GF-D8 (cell line): ENCODE measurements at regions not wholly inside any gene's neighbourhood (a gene's known extent, or its start where the extent isn't known, plus 50 kb on each side); places are given as distances from the start of the nearest gene placed in this dataset.

Experiments
- DNase-seq: peaks from one replicate; lab custom pipeline; 2025; lab: John Stamatoyannopoulos, UW

DNA sequence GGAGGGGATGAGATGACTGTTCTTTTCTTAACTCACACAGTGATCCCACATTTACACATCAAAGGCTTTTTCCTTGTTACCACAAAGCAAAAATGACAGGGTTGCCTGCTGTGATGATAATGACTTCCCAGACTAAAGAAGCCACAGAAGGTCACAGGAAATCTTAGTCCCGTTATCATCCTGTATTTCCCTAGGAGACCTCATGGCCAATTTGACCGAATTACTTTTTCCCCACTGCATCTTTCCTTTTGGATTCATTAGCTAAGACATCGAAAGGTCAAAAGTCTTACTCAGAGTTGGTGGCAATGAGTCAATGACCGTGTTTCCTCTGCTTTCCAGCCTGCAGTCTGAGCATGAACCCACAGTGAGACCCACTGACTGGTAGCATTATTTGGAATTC lies 130.1 kb upstream of the INHBA start:
- DNase-seq, result no peak

DNA sequence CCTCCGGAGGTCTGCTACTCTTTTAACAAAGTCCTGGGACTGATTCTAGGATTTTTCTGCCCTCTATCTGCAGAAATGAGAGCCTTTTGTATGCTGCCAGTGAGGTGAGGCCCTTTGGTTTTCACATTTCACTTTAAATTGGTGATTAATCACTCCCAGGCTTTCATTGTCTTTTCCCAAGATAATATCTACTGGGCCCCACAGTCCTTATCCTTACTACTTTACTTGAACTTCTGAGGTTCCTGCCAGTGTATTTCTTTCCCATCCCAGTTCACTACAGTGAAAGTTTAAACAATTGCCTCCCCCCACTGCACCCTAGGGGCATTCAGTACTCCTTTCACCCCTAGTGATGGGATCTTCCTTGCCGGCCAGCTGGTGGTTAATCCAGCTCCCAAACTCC lies 127.4 kb upstream of the INHBA start:
- no peak for DNase-seq

DNA sequence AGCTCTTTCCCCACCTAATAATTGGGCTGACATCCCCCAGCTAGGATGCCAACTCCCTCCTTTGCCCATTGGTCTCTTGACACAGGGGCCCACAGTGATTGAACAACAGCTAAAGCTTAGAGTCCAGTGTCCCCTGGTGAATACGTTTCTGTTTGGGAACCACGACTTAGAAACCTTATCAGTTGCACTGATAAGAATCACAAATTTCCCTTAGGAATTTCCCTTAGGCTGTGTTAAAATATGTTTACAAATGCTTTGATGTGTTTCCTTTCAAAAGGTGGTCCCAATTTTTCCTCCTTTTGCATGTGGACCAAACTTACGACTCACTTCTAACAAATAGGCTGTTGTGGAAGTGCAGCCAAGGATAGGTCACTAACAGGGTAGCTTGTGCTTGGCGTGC lies 126.0 kb upstream of the INHBA start:
- no peak for DNase-seq

DNA sequence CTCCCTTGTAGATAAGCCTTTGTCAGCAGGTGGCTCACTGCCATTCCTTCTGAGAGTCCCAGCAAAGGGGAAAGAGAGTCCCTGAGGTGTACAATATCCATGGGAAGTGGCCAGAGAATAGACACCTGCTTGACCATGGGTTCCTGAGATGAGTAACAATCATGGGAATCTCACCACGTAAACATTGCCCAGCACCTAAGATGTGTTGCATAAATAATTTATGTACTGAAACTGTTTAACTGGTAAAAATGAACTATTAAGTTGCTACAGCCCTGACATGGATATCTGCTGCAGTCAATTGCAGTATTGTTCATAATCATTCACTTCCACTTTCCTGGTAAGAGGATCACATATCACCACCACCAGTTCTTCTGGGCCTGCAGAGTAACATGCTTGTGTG lies 123.8 kb upstream of the INHBA start:
- no peak for DNase-seq

DNA sequence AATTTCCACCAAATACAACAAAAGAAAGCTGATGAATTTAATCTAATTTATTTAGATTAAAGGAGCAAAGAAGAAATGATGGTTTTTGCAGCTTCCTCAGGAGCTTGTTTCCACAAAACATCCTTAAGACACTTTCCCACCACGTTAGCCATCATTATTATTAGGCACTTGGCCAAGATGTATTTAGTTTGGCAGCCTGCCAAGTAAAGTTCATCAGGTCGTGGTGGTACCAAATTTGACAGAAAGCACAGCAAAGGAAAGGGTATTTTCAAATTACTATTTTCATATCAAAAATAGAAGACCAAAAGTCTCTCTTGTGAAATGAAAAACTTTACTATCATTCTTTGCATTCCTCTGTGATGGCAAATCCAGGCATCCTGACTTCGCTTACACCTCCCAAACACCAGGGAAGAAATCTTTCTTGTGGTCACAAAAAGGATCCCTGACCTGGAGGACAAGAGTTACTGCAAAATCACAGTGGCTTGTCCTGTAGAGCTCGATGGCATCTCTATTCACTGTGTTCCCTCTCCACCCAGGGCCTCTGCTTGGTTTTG lies 123.1 kb upstream of the INHBA start:
- no peak for DNase-seq

DNA sequence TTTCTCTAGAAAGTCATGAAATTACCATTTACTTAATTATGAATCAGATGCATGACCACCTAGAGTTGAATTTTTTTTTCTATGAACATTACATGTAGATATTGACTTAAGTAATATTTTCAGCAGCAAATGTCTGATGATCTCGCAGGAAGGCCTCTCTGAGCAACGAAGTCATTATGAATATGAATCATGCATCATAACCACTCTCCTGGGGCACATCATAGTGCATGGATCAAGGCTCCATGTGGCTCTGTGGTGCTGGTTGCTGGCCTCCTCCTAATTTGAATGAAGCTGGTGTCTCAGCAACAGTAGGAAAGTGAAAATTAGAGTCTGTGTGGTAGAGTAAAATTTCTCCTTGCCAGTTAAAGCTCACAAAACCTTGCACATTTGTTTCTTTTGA lies 121.4 kb upstream of the INHBA start:
- DNase-seq, result no peak

DNA sequence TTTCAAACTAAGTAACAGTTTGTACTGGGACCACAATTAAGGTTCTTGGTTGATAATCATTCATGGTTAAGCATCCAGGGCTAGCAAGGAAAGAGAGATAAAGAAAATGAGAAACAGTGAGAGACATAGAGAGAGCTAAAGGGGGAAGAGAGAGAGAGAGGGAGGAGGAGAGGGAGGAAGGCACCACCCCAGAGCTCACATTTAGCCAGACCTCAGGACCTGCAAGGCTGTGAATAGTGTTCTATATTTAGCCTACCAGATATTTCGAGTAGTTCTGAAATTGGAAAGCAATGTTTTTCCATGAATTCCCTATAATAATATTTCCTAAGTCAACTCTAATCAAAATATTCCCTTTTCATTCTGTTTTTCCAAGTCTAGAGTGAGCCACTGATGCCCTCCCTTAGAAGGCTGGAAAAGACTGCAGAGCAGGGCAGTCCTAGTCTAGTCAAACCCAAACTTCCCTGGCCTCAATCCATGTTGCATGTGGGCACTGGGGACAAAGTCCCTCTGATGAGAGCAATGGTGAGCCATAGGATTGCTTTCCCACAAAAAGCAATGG lies 119.4 kb upstream of the INHBA start:
- no peak for DNase-seq

DNA sequence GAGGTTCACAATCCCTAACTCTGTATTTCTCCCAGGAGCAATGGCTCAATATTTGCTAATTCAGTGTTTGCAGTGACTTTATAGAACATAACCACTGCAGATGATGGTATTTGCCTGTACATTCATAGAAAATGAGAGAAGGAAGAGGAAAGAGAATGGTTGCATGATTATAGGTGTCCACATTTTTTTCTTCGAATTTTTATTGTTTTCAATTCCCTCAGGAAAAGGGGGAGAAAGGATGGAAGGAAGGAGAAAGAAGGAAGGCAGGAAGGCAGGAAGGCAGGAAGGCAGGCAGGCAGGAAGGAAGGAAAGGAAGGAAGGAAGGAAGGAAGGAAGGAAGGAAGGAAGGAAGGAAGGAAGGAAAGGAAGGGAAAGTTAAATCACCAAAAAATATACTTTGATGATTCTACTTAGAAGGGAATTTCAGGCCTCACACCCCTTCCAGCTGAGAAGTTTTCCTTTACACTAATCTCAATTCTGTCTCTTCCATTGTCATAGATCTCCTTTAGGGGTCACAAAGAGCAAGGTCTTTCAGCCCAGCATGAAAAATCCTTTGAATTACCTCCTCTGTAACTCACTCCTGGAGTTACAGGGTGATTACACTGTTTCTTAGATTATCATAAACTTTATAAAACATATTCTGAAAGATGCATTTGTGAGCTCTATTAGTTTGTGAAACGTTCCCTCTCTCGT lies 118.8 kb upstream of the INHBA start:
- DNase-seq, result no peak

DNA sequence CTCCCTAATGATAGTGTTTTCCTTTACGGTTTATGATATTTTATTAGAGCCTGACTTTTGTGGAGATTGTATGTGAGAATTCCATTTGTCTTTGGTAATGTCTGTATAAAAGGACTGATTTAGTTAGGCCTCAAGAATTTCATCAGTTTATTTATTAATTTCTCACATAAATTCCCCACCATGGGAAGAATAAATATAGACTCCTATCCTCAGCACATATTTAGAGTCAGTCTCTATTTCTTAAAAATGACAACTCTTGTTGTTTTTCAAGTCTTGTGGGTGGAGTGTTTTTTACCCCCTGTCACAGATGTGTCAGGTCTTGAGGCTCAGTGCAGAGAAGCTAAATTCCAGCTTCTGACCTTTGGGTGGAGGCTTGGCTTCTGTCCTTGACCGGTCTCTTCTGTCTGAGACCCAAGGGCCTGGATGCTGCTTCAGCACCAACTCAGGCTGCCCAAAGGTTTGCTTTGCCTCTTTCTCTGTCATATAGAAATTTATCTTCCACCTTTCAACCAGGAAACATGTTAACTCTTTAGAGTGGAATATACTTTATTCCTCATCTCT lies 117.3 kb upstream of the INHBA start:
- no peak for DNase-seq

GRCh38 chr7:41819645-41820044 lies 116.8 kb upstream of the INHBA start:
- no peak for DNase-seq

GRCh38 chr7:41818765-41819398 lies 116.0 kb upstream of the INHBA start:
- DNase-seq, result no peak

- no peak for DNase-seq
Measured at GRCh38 chr7:41817386-41817785, 114.5 kb upstream of the INHBA start.

GRCh38 chr7:41816111-41816510 lies 113.2 kb upstream of the INHBA start:
- DNase-seq, result no peak

GRCh38 chr7:41814888-41815287 lies 112.0 kb upstream of the INHBA start:
- no peak for DNase-seq

- no peak for DNase-seq
Measured at GRCh38 chr7:41813286-41813685, 110.4 kb upstream of the INHBA start.

DNA sequence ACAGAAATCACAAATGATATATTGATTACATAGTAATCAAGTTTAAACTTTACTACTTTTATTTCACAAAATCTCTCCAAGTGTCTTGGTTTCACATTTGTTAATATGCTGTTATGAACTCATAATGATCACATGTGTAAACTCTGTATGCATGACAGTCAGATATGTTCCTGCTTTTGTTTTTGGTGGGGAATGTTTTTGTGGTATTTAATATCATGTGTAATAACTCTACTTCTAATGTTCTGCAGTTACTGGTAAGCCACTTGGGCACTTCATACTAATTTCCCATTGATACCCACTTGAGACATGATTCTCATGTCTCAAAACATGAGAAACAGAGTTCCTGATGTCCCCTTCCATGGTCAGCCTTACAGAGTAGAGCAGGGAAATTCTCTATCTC lies 109.1 kb upstream of the INHBA start:
- no peak for DNase-seq

DNA sequence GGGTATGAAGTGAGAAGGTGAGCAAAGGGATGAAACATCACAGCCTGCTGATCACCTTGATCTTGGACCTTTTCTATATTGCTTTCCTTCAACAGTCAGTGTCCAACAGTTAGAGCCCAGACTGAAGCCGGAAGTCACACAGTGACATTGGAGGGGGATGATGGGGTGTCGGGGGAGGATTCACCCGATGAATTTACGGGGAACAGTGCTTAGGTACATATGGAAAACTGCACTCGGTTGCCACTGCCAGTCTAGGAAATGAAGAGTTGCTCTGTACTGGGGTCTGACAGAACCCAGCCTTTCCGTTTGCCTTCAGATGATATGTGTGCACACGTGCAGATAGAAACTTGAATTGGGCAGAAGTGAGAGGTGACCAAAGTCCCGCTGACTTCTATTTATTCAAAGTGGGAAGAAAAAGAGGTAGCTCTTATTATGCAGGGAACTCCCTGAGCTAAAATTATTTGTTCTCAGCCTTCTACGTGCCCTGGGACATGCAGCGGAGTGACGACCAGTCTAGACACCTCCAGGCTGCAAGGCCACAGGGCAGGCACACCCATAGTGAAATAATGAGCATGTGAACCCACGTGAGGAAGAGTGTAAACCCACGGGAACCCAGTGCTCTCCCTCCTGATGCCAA lies 107.2 kb upstream of the INHBA start:
- DNase-seq, result no peak

DNA sequence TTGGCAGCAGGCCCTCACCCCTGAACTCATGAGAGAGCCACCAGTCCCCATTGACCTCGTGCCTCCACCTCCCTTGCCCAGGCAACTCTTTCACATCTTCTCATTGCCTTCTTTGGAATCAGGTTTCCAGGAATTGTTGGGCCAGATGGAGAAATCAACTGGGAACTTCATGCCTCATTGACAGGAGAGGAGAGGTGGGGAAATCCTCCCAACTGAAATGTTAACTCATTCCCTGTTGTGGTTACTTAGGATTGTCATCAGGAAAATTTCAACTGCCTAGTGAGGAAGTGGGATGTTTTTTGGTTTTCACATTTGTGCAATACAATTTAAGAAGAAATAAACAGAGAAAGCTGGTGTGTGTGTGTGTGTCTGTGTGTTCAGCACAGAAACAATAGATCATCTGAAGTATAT lies 106.6 kb upstream of the INHBA start:
- no peak for DNase-seq

- no peak for DNase-seq
Measured at GRCh38 chr7:41809116-41809515, 106.2 kb upstream of the INHBA start.

DNA sequence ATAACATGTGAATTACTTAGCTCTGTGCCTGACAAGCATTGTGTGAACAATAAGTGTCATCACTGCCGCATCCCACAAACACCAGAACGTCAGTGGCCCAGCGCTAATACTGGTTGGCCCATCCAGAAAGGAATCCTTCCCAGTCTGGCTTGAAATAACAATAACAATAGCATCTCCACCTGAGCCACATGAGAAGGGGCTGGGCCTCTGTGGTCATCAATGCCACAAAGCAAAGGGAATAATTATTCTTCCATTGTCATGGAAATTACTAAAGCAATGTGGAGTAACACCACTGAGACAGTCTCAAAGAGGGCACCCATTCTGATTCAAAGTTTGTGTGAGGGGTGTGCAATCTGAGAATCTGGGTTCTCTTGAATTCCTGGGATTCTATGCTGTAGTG lies 105.7 kb upstream of the INHBA start:
- no peak for DNase-seq

- no peak for DNase-seq
Measured at GRCh38 chr7:41803569-41803968, 100.7 kb upstream of the INHBA start.

DNA sequence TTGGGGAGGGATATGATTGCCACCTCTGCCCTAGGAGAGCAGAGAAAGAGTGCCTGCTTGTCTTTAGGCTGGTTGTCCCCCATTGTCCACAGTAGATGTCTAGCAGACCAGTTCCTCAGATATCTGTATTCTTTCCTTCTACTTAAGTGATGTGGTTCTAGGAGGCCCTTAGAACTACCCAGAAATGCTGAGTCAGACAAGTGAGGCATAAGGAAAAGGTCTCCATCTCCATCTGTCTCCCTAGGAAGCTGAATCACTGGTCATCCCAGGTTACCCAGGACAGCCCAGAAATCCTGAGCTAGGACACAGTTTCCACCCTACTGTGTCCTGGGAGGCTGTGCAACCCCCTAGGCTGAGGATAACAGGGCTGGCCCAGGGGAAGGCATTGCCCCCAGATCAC lies 93.4 kb upstream of the INHBA start:
- DNase-seq, result no peak
